GM19438 (cell line): ENCODE measurements at regions not wholly inside any gene's neighbourhood (a gene's known extent, or its start where the extent isn't known, plus 50 kb on each side); places are given as distances from the start of the nearest gene placed in this dataset.

Experiments used
- ATAC-seq: cut with Tn5 transposase; IDR thresholded peaks from one replicate; pipeline ENCODE4 v1.9.1; 2021; ENCODE audit warnings: low read depth; ENCODE audit not compliant: unreplicated experiment

DNA sequence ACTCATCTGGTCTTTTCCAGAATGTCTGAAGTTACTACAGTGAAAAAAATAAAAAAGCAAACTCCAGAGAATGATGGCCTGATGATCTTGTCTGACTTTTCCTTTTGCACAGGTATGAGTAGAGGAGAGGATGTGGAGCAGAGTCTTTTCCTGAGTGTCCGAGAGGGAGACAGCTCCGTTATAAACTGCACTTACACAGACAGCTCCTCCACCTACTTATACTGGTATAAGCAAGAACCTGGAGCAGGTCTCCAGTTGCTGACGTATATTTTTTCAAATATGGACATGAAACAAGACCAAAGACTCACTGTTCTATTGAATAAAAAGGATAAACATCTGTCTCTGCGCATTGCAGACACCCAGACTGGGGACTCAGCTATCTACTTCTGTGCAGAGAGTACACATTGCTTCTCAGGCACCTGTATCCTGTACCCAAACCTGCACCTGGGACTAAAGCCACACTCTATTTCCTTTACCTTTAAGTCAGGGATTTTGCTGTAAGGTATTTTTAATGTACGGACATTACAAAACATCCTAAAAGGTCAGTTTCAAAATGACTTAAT, 75.8 kb upstream of the OR4E1 start:
- no peak for ATAC-seq

GRCh38 chr14:21748869-21749303, 75.3 kb upstream of the OR4E1 start:
- ATAC-seq, result no peak

DNA sequence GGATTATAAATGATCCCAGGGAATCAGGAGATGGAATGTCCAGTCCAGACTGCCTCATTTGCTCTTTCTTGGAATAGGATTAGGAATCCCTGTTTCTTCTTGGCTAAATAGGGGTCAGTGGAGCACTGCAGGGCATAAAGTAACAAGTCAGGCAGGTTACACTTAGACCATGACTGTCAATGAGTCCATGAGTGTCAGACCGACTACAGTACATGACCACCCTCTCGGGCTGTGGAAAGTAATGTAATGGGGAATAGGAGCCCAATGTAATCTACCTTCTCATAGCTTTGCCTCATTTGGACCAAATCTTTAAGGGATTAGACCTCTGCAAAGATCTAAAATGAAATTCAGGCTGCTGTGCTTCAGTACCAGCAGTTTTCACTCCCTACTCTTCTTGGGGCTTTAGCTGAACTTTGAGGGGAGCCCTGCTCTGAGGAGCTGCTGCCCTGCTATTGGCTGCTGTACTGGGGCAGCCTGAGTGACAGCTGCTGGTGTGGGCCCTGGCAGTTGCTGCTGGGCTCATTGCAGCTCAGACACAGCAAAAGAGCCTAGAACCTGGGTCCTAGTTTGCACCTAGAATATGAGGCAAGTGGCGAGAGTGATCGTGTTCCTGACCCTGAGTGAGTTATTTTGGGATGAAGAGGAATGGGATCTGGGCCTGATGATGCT, 62.2 kb upstream of the OR4E1 start:
- no peak for ATAC-seq

GRCh38 chr14:21735200-21735599, 61.6 kb upstream of the OR4E1 start:
- no peak for ATAC-seq

- no peak for ATAC-seq
These were observed 60.9 kb upstream of the OR4E1 start for GRCh38 chr14:21734457-21735074.

- no peak for ATAC-seq
These were observed 56.1 kb upstream of the OR4E1 start for GRCh38 chr14:21729703-21730233.

- ATAC-seq, result no peak
These were observed 51.6 kb upstream of the OR4E1 start for GRCh38 chr14:21725250-21725649.

DNA sequence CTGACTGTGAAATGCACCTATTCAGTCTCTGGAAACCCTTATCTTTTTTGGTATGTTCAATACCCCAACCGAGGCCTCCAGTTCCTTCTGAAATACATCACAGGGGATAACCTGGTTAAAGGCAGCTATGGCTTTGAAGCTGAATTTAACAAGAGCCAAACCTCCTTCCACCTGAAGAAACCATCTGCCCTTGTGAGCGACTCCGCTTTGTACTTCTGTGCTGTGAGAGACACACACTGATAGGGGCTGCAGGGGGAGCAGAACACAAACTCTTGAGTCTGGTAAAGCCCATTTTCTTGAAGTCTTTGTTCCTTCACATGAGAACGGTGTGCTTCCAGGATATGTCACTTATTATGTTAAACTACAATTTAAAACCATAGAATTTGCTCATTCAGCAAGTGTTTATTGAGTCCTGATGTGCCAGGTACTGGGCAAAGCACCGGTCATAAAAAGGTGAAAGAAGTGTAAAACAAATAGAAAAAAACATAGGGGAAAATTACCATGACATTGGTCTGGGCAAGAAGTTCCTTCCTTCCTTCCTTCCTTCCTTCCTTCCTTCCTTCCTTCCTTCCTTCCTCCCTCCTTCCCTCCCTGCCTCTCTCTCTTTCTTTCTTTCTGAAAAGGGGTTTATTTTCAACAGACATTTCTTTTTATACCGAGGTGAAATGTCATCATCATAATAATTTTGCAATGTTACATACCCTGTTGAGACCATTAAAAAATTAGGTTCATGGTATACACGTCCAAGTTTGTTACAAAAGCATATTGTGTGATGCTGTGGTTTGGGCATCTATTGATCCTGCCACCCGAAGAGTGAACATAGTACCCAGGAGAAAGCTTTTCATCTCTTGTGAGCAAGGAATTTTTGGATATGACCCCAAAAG, 50.7 kb upstream of the OR4E1 start:
- ATAC-seq, result no peak

- ATAC-seq, result no peak
These were observed 49.9 kb upstream of the OR4E1 start for GRCh38 chr14:21723431-21724045.
